PFSK-1 (cell line): ENCODE measurements at regions not wholly inside any gene's neighbourhood (a gene's known extent, or its start where the extent isn't known, plus 50 kb on each side); places are given as distances from the start of the nearest gene placed in this dataset.

ENCODE experiments used
- FOXP2 ChIP-seq: optimal IDR thresholded peaks from 2 replicates; pipeline ENCODE3; 2011; ENCODE audit warnings: borderline replicate concordance, control low read depth, inconsistent platforms; ENCODE audit not compliant: insufficient read depth; ENCODE audit errors: extremely low read length, extremely low read depth
- POLR2AphosphoS5 ChIP-seq: IDR thresholded peaks from 2 replicates; pipeline ENCODE4 v1.6.1; 2012; ENCODE audit warnings: low read depth, mild to moderate bottlenecking, control low read depth, low read length, moderate library complexity
- SIN3A ChIP-seq: IDR thresholded peaks from 2 replicates; pipeline ENCODE4 v1.6.1; 2012; ENCODE audit warnings: mild to moderate bottlenecking, low read length, moderate library complexity, borderline replicate concordance; ENCODE audit not compliant: insufficient read depth
- TAF1 ChIP-seq: IDR thresholded peaks from 2 replicates; pipeline ENCODE4 v1.6.1; 2012; ENCODE audit warnings: low read length, control low read depth, borderline replicate concordance; ENCODE audit not compliant: insufficient read depth
- TF ChIP-seq, protein P1 (sequence below), 2 experiments: IDR thresholded peaks; 2 replicates each; pipeline versions ENCODE4 v1.6.1 to v1.8.0; 2011 to 2012; ENCODE audit warnings: low read depth in 2 of 2, low read length in 2 of 2, control low read depth in 1 of 2, inconsistent platforms in 1 of 2, mild to moderate bottlenecking in 1 of 2, moderate library complexity in 1 of 2; ENCODE audit not compliant: insufficient read depth in 1 of 2

DNA sequence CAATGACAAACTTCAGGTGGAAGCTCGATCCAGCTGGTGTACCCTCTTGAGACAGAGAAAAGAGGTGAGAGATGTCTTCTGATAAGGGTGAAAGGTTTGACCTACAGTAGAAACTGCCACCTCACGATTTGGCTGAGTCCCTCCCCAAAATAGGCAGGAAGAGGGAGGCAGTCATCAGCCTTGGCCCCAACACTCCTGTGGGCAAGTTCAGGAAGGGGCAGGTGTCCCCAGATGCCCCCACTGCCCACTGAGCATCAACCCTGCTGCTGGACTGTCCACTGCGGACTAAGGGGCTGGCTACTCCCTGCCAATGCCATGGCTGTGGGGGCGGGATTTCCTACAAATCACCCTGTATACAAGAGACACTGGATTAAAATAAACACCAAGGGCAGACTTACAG is 441.4 kb downstream of the BUD13 start:
- no peak for TF ChIP-seq POLR2AphosphoS5
- no peak for TF ChIP-seq FOXP2
- no peak for TF ChIP-seq SIN3A
- TF ChIP-seq TAF1: no peak
- TF ChIP-seq, protein P1, sequence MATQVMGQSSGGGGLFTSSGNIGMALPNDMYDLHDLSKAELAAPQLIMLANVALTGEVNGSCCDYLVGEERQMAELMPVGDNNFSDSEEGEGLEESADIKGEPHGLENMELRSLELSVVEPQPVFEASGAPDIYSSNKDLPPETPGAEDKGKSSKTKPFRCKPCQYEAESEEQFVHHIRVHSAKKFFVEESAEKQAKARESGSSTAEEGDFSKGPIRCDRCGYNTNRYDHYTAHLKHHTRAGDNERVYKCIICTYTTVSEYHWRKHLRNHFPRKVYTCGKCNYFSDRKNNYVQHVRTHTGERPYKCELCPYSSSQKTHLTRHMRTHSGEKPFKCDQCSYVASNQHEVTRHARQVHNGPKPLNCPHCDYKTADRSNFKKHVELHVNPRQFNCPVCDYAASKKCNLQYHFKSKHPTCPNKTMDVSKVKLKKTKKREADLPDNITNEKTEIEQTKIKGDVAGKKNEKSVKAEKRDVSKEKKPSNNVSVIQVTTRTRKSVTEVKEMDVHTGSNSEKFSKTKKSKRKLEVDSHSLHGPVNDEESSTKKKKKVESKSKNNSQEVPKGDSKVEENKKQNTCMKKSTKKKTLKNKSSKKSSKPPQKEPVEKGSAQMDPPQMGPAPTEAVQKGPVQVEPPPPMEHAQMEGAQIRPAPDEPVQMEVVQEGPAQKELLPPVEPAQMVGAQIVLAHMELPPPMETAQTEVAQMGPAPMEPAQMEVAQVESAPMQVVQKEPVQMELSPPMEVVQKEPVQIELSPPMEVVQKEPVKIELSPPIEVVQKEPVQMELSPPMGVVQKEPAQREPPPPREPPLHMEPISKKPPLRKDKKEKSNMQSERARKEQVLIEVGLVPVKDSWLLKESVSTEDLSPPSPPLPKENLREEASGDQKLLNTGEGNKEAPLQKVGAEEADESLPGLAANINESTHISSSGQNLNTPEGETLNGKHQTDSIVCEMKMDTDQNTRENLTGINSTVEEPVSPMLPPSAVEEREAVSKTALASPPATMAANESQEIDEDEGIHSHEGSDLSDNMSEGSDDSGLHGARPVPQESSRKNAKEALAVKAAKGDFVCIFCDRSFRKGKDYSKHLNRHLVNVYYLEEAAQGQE (IDR thresholded peaks at IDR 0.05; ENCODE audit: insufficient read depth in 1 of 2, low read depth in 2 of 2, low read length in 2 of 2): no peak

GRCh38 chr11:116330439-116331185 is 442.2 kb downstream of the BUD13 start:
- TF ChIP-seq, protein P1 (IDR thresholded peaks at IDR 0.05; ENCODE audit: insufficient read depth in 1 of 2, low read depth in 2 of 2, low read length in 2 of 2): no peak
- no peak for TF ChIP-seq SIN3A
- no peak for TF ChIP-seq TAF1
- TF ChIP-seq POLR2AphosphoS5: no peak
- no peak for TF ChIP-seq FOXP2

DNA sequence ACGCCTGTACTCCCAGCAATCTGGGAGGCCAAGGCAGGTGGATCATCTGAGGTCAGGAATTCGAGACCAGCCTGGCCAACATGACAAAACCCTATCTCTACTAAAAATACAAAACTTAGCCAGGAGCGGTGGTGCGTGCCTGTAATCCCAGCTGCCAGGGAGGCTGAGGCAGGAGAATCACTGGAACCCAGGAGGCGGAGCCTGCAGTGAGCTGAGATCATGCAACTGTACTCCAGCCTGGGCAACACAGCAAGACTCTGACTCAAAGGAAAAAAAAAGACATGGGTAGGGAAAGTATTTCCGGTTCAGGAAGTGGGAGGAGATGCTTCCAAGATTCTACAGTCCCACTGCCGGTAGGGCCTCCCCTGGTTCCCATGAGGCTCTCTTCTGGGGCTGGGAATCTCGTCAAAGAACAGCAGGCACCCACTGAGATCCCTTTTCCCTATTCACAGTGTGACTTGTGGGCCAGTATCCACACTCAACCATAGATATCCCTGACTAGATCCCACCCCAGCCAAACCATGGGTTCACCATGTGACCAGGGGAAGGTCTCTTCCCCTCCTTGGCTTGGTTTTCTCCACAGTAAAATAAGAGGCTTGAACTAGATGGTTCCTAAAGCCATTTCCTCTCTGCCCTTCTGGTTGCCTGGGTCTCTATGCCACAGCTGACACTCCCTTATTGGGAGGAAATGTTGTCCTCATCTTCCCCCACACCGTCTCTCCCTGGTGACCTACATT is 443.3 kb downstream of the BUD13 start:
- TF ChIP-seq TAF1 (no peak), FOXP2 (no peak), POLR2AphosphoS5 (no peak), SIN3A (no peak)
- TF ChIP-seq, protein P1 (IDR thresholded peaks at IDR 0.05; ENCODE audit: insufficient read depth in 1 of 2, low read depth in 2 of 2, low read length in 2 of 2): no peak

- TF ChIP-seq, protein P1 (IDR thresholded peaks at IDR 0.05; ENCODE audit: insufficient read depth in 1 of 2, low read depth in 2 of 2, low read length in 2 of 2): no peak
- no peak for TF ChIP-seq FOXP2
- no peak for TF ChIP-seq TAF1
- no peak for TF ChIP-seq SIN3A
- no peak for TF ChIP-seq POLR2AphosphoS5
These were observed 443.9 kb downstream of the BUD13 start for GRCh38 chr11:116328851-116329250.
